ENCODE measurements at regions not wholly inside any gene's neighbourhood (a gene's known extent, or its start where the extent isn't known, plus 50 kb on each side); places are given as distances from the start of the nearest gene placed in this dataset.
"Not testable (repeated sequence)": the region's sequence is repeated elsewhere in the genome, so short reads cannot be mapped to it uniquely, and the experiment has no call there.

GRCh38 chr2:877747-878146 is 72.9 kb upstream of the SNTG2 start:
- DNase-seq (ENCODE audit: low spot score) = no peak

GRCh38 chr2:875687-876615 is 74.7 kb upstream of the SNTG2 start:
- DNase-seq (ENCODE audit: low spot score) = no peak

- DNase-seq (ENCODE audit: low spot score) = no peak
Observed at GRCh38 chr2:873651-874580, 76.7 kb upstream of the SNTG2 start.

GRCh38 chr2:873027-873426 is 77.6 kb upstream of the SNTG2 start:
- DNase-seq (ENCODE audit: low spot score) = no peak

- no peak for DNase-seq (ENCODE audit: low spot score)
Observed at GRCh38 chr2:871926-872680, 78.5 kb upstream of the SNTG2 start.

- DNase-seq (ENCODE audit: low spot score) = no peak
Observed at GRCh38 chr2:871175-871727, 79.4 kb upstream of the SNTG2 start.

GRCh38 chr2:870426-870825 is 80.2 kb upstream of the SNTG2 start:
- no peak for DNase-seq (ENCODE audit: low spot score)

- DNase-seq (ENCODE audit: low spot score) = no peak
Observed at GRCh38 chr2:869894-870293, 80.8 kb upstream of the SNTG2 start.

- DNase-seq (ENCODE audit: low spot score) = no peak
Observed at GRCh38 chr2:869357-869871, 81.2 kb upstream of the SNTG2 start.

GRCh38 chr2:868857-869256 is 81.8 kb upstream of the SNTG2 start:
- DNase-seq (ENCODE audit: low spot score) = not testable (repeated sequence)

GRCh38 chr2:867296-867695 is 83.4 kb upstream of the SNTG2 start:
- DNase-seq (ENCODE audit: low spot score) = no peak

- no peak for DNase-seq (ENCODE audit: low spot score)
Observed at GRCh38 chr2:866887-867286, 83.8 kb upstream of the SNTG2 start.

GRCh38 chr2:866009-866680 is 84.5 kb upstream of the SNTG2 start:
- no peak for DNase-seq (ENCODE audit: low spot score)

- no peak for DNase-seq (ENCODE audit: low spot score)
Observed at GRCh38 chr2:864501-865106, 86.0 kb upstream of the SNTG2 start.

GRCh38 chr2:863732-864450 is 86.8 kb upstream of the SNTG2 start:
- DNase-seq (ENCODE audit: low spot score) = no peak

GRCh38 chr2:862731-863466 is 87.8 kb upstream of the SNTG2 start:
- no peak for DNase-seq (ENCODE audit: low spot score)

- DNase-seq (ENCODE audit: low spot score) = no peak
Observed at GRCh38 chr2:862355-862687, 88.3 kb upstream of the SNTG2 start.

GRCh38 chr2:861655-862354 is 88.8 kb upstream of the SNTG2 start:
- no peak for DNase-seq (ENCODE audit: low spot score)
